CD4-positive, alpha-beta T cell treated with Interleukin-21 for 1 hour (primary cell): ENCODE measurements at regions not wholly inside any gene's neighbourhood (a gene's known extent, or its start where the extent isn't known, plus 50 kb on each side); places are given as distances from the start of the nearest gene placed in this dataset.

Experiments
- DNase-seq: peaks from one replicate; pipeline ENCODE4 v3.0.0-alpha.2; 2020

DNA sequence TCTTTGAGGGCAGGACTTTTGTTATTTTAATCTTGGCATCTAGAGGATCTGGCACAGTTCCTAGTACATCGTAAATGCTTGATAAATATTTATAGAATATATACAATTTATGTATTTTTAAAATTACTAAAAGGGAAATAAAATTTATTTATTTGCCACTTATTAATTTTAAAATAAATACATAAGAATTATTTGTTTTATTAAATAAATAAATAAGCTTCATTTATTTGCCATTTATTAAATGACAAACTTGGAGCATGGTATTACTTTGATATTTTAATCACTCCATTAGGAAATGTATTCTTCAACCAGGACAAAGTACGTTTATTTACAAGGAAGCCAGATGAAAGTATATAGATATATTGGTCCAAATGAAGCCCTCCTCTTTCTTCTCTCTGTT lies 118.7 kb upstream of the LRIG3 start:
- no peak for DNase-seq

DNA sequence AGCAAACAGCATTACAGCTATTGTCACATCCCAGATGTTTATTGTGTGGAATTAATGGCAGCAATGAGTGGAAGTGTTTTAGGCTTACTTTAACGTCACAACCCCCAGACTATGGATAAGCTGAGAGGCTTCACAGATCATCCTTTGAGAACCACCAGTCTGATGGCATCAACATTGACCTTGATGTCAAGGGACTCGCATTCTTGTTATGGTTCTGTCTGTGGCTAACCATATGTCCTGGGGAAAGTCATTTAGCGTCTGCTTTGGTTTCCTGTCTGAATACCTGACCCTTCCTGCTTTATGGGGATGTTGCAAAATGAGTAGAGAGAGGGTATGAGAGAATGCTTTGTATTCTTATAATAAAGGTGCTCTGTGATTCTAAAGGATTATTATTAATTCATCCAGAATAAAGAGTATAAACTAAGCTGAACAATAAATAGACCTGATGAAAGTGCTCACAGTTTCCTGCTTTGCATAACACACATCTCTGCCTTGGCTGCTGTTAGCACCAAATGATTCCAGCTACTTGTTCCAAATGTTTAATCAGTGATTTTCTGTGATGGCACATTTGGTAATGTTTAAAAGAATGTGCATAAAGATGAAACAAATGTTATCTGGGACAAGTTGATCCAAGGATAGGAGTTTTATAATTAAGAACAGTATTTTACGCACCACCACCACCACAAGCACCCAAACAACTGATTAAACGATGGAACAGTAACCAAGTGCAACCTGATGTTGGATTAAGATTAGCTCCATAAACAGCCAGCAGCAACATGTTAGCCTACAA lies 116.9 kb upstream of the LRIG3 start:
- no peak for DNase-seq

DNA sequence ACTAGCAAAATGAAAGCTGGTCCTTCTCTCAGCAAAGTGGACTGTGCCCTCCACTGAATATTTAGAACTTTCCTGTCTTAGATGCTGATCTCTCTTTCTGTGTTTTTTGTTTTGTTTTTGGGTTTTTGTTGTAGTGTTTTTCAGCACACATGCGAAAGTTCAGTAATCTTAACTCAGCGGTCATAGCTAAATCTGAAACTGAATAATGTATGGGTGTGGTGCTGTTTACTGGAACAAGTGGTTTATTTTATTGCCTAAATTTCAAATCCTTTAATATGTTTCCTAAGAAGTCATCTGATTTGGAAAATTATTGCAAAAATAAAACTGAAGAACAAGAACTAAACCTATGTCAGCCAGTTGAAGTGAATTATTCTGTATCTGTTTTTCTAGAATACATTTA lies 116.0 kb upstream of the LRIG3 start:
- DNase-seq, result no peak

DNA sequence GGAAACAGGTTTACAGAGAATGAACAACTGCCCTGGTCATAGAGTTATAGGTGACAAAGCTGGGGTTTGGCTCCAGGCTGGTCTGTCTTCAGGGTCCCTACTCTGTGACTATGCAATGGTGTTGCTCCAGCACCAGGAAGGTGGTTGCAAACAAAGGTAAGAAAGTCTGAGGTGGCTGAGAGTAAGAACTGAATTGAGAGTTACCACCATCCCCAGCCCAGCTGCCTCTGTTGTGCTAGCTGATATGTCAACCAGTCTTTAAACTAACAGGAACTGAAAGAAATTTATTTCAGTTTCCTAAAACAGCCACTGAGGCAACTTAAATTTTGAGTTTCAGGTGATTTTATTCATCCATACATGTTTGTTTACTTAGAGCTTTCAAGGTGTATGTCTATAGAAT lies 111.0 kb upstream of the LRIG3 start:
- no peak for DNase-seq

DNA sequence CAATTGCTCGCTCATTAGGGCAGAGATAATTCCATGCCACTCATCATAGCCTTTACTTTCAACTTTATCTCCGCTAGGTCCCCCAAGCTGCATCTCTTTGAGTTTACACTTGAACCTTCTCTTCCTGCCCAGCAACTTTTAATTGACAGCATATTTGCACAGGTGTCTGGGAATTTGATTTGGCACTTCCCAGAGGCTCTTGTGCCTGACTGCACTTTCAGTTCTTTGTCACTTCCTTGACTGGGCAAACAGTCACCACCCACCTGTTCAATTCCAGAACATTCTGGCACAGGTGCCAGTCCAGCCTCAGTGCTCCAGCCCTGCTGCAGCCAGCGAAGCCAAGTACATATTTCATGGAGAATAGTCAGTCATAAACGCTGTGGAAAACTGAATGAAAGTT lies 110.1 kb upstream of the LRIG3 start:
- DNase-seq, result no peak

DNA sequence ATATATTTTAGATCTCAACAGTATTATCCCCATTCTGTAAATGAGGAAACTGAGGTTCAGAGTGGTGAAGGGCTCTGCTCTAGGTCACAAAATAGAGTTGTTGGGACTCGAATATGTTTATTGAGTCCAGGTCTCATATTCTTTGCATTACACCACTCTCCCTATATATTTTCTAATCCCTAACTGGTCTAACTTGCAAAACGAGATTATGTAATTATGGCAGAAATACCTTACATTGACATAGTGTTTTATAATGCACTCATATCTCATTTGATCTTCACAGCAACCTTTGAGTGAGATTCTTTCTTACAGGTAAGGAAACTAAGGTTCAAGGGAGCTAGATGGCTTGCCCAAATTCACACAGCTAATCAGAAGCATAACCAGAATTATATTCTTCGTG lies 106.9 kb upstream of the LRIG3 start:
- no peak for DNase-seq

DNA sequence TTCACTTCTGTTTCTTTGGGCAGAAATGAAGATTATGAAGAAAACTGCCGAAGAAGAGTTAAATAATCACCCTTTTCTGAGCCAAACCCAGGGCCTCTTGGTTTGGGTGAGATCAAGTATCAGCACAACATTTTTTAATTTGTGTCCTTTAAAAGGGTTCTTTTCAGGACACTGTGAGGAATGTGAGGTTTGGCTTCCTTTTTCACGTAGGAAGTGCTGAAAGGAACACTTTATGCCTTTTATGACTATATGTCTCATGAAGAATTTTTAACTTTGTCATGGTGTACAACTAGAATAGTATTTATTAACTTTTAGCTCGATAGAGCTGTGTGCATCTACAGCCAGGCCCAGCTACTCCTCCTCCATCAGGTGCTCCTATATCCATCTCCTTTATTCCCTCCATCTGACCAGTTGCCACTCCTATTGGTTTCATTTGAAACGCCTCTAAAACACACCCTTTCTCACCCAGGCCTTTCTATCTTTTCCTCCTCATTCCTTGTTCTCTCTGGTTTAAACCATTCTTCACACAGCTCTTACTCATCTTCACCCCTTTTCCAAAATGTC lies 103.6 kb upstream of the LRIG3 start:
- DNase-seq, result no peak

DNA sequence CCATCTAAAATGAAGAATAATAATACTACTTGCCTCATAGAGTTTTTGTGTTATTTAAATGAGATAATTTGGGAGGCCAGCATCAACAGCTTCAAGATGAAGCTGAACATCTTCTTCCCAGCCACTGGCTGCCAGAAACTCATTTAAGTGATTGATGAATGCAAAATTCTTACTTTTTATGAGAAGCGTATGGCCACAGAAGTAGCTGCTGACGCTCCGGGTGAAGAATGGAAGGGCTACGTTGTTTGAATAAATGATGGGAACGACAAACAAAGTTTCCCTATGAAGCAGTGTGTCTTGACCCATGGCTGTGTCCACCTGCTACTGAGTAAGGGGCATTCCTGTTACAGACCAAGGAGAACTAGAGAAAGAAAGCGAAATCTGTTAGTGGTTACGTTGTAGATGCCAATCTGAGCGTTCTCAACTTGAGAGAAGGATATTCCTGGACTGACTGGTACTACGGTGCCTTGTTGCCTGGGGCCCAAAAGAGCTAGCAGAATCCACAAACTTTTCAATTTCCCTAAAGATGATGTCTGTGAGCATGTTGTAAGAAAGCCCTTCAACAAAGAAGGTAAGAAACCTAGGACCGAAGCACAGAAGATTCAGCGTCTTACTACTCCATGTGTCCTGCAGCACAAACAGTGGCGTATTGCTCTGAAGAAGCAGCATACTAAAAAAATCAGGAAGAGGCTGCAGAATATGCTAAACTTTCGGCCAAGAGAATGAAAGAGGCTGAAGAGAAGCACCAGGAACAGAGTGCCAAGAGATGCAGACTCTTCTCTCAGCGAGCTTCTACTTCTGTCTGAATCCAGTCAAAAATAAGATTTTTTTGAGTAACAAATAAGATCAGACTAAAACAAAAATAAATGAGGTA lies 100.0 kb upstream of the LRIG3 start:
- DNase-seq, result no peak

DNA sequence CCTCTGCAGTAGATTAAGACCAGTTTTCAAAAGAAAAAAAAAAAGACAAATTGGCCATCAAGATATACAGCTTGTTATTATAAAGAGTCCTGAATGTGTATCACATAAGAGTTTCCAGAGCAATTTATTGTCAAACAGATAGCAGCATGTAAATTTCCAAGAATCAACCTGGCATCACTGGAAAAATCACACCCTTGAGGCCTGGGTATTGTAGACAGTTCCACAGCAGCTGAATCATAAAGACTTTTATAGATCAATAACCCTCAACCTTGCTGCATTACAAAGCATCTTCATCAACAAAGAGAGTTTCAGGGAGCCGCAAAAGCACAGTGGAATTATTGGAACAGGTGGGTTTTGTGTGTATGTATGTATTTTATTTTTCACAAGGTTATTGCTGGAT lies 94.6 kb upstream of the LRIG3 start:
- no peak for DNase-seq

DNA sequence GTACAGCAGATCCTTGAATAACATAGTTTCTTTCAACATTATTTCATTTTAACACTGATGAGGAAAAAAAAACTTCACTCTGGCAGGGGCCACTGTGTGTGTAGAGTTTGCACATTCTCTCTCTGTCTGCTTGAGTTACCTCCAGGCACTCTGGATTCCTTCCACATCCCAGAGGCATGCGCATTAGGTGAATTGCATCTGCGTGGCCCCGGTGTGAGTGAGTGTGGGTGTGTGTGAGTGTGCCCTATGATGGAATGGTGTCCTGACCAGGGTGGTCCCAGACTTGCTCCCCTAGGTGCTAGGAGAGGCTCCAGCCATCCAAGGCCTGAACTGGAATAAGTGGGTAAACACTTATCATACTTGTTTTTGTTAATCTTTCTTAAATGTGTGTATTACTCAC lies 90.6 kb upstream of the LRIG3 start:
- DNase-seq, result no peak

DNA sequence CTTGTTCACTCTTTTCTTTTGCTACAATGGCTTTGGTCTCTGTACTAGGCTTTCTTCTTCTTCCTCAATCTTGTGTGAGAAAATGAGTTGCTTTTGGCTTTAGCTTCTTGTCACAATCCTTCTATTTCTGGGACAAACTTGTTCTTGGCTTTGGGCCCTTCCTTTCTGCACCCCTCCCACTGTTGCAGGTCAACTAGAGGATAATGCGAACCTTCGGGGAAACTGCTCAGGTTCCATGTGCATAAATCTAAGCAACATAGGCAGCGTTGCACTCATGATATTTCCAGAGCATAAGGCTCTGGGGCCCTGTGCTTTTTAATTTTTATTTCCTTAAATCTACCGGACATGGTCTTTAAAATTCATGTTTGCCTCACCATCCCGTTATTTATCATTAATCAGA lies 89.8 kb upstream of the LRIG3 start:
- no peak for DNase-seq

DNA sequence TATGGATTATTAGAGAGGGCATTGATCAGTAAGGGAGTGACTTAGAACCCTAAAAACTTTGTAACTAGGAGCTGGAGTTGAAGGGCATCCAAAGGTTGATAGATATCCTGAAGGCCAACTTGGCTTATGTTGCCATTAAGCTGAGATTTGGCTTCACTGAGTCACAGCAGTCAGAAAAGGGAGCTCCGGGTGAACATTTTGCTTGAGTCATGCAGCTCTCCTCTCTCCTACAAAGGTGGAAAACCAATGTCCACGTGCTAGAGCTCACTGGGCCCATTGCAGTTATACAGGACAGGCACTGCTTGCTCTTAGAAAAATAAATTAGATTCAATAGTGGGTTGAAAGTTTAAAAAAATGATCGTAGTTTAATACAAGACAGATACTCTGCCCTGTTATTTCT lies 87.3 kb upstream of the LRIG3 start:
- DNase-seq, result no peak

DNA sequence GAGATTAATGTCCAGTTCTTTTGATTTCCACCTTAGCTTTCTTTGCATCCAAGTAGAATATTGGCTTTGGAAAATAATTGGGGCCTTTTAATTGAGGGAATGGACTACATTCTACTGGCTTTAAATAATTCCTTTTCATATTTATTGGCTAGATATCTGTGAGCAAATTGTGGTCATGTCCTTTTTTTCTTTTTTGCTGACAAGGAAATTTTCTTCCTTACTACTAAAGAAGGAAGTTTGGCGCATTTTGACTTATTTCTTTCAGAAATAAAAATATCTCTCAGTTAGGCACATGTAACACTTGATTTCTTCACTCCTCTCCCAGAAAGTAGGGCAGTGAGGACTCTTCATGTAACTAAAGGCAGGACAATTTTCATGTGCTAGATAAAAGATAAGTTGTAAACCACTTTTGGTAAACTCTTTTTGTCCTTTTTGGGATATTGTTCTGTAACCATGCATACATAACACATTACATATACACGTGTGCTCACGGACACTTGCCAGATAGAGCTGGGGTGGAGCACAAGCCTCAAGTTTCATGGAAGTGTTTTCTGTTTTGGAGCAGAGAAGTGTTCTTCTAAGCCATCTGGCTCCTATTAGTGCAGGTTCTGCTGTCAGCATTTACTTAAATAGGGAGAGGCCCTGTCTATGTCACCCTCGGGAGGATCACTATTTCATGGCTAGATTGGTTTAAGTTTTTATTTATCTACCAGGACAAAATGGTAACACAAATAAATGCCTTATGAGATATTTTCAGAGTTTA lies 85.1 kb upstream of the LRIG3 start:
- DNase-seq, result no peak

DNA sequence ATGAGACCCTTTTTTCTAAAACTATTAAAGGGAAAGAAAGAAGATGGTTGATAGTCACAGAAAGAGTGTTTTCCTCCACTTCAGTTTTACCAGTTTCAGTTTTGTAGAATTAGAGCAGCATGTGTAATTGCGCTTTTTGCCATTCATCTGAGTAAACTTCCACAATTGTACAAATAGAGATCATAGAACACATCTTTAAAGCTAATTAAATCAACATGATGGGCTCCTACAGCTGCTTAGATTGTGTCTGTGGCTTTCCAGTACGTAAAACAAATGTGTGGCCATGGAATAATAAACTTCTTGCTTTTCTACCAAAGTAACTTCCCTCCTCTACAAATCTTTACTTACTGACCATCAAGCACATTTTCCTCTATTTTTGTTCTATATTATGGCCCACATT lies 84.2 kb upstream of the LRIG3 start:
- no peak for DNase-seq

DNA sequence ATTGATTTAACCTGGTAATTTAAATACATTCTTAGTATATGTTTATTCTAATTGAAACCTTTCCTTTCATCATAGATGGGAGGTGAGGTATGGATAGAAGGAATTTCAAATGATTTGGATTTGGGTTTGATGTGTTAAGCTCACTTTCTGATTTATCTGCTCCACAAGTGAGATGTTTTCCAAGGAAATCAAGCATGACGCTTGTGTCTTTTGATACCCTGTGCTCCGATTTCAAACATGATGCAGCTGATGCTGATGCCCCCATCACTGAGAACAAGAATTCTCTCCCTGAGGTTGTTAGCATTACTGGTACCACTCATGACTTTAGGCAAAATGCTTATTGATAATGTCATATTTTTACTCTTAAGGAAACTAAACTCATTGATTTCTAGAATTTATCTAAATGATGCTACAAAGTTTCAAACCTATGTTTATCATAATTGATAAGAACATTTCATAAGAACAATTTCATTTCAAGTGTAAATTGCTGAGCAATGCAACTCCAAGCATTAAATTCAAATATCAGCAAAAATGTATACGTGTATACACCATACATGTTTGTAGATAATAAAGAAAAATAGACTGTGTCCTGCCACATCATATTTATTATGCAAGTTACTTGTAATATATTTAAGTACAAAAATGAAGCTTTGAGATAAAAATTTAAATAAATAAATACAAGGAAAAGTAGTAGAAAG lies 75.5 kb upstream of the LRIG3 start:
- DNase-seq, result no peak

DNA sequence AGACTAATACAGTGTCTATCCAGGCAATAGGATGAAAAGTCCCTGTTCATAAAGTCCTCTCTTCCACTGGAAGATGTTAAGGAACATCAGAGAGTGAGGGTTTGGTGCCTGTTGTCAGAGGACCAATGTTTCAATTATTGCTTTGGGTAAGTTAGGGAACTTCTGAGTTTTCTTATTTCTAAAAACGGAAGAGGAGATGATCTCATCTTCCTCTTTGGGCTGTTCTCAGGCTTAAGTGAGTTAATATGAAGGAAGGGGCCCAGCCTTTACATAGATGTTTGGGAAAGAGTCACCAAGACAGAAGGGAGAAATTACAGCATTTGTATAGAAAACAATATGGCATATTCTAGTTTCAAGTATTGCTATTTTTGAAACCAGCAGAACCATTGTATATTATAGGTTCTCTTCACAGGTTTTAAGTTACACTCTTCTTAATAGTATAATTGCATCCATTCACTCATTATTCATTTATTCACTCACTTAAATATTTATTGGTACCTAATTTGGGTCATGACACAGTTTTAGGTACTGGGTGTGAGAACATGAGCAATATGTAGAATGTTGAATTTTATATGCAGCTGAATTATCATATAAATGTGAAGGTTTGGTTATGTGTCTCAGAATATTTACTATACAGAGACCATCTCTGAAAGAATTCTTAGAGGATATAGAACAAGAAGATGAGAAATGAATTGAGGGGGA lies 68.5 kb upstream of the LRIG3 start:
- DNase-seq, result no peak

DNA sequence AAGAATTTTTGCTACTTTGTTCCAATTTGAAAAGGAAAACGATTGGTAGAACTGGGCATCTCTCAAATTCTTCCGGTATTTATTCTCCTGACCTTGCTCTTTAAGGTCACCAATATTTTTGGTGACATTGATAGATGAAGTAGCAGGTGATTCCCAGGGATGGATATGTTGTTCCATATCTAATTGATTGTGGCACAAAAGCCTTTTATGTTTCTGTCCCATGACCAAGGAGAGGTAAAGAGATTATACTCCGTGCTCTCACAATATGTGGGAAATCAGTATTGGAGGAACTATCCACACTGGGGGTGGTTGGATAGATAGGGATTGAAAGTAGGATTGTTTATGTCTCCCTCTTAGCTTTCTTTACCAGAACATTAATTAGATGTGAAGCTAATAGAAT lies 61.7 kb upstream of the LRIG3 start:
- no peak for DNase-seq

DNA sequence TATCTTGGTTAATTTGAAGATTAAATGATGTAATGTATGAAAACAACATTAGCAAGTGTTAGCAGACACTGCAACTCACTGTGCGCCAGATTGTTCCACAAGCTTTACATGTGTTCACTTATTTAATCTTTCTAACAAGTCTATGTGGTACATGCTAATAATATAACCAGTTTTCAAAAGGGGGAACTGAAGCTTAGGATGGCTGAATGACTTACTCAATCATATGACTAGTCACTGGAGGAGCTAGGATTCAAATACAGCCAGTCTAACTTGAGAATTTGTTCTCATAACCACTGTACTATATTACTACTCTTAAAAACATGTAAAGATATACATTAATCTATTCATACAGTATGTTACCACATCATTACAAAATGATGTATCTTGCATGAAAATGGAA lies 60.5 kb upstream of the LRIG3 start:
- DNase-seq, result no peak

DNA sequence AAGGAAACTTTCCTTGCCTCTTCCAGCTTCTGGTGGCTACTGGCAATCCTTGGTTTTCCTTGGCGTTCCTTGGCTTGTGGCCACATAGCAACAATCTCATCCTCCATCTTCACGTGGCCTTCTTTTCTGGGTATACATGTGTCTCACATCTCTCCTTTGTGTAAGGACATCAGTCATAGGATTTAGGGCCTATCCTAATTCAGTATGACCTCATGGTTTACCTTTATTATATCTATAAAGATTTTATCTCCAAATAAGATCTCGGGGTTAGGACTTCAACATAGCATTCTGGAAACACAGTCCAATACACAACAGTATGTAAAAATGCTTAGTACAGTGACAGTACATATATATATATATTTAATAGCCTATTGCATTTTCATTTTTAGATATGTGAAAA lies 58.4 kb upstream of the LRIG3 start:
- no peak for DNase-seq

DNA sequence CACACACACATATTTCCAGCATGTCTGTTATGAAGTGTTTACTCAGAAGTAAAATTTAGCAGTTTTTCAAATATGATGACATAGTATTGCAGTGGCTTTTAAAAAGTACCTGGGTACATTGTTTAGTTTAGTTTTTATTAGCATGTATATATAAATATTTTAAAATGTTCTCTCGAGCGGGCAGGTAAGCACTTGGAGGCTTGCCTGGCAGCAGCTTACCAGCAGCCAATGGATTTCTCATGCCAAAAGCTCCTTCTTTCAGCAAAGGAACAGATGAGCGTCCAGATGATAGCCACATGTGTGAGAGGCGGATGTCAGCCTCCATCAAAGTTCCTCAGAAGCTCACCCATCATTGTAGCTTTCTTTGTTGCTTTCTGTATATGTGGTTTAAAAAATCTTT lies 57.2 kb upstream of the LRIG3 start:
- DNase-seq, result no peak

DNA sequence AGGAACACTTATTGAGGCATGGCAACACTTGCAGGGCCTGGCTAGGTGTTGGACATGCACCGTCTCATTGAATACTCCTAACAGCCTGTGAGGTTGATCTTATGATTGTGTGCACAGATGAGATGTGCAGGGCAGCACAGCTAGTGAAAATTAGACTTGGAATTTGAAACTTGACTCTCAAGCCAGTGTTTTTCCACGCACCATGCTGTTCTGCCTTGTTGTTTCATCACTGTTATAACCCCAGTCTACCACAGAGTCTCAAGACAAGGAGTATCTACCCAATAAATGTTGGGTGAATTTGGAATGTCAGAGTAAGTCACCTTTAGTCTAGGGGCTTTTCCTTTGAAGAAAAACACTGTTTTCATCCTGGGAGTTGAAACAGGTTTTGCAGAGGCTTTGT lies 55.8 kb upstream of the LRIG3 start:
- no peak for DNase-seq
